Esophagus squamous epithelium (tissue), 5 donors: ENCODE measurements at regions not wholly inside any gene's neighbourhood (a gene's known extent, or its start where the extent isn't known, plus 50 kb on each side); places are given as distances from the start of the nearest gene placed in this dataset.

Source experiments
- DNase-seq: peaks from one replicate; lab custom pipeline; 2025; lab: John Stamatoyannopoulos, UW
- H3K27ac ChIP-seq, 4 donors: fragments of 200-600 bp; sonication (generic); one replicate each; pipeline ENCODE4 v1.5.1; 2016 to 2019; ENCODE audit warnings: mild to moderate bottlenecking in 1 of 4
- H3K27me3 ChIP-seq, 4 donors: fragments of 200-600 bp; sonication (generic); 1 replicate in 3 of 4; 2 replicates in 1 of 4; pipeline versions ENCODE4 v1.5.1 to v1.6.0; 2017 to 2021; ENCODE audit warnings: antibody characterized with exemption in 1 of 4
- H3K36me3 ChIP-seq, 3 donors: fragments of 200-600 bp; sonication (generic); one replicate each; pipeline ENCODE4 v1.5.1; 2016 to 2019
- H3K4me1 ChIP-seq, 3 donors: fragments of 200-600 bp; sonication (generic); one replicate each; pipeline ENCODE4 v1.5.1; 2017 to 2019
- H3K4me3 ChIP-seq, 4 donors: fragments of 200-600 bp; sonication (generic); 1 replicate in 3 of 4; 2 replicates in 1 of 4; pipeline ENCODE4 v1.5.1; 2016 to 2019; ENCODE audit warnings: mild to moderate bottlenecking in 2 of 4, moderate library complexity in 1 of 4
- H3K9me3 ChIP-seq, 3 donors: fragments of 200-600 bp; sonication (generic); one replicate each; pipeline ENCODE4 v1.5.1; 2016 to 2019
- POLR2A ChIP-seq, 4 donors: fragments of 450-650 bp; IDR thresholded peaks; one replicate each; pipeline ENCODE4 v1.6.1; 2017; ENCODE audit warnings: antibody characterized with exemption in 4 of 4, mild to moderate bottlenecking in 4 of 4, moderate library complexity in 3 of 4
- WGBS, 2 donors: methylation state at CpG; one replicate each; pipeline ENCODE4 v1.1.5; 2018; 5-methylcytosine and 5-hydroxymethylcytosine counted together
- intact Hi-C: fragments of 100-400 bp; cut with DNase I; formaldehyde crosslinking; loops from one replicate; pipeline ENCODE4 v1.15.0; 2022
- TF ChIP-seq, protein P1 (sequence below), 6 experiments: fragments of 450-650 bp in 4 of 6; fragments of 200-600 bp in 2 of 6; sonication (generic) in 2 of 6; IDR thresholded peaks; one replicate each; pipeline ENCODE4 v1.5.1; 2016 to 2019; ENCODE audit warnings: antibody characterized with exemption in 6 of 6, mild to moderate bottlenecking in 4 of 6, moderate library complexity in 4 of 6
- donor health status: DM: yes; HTN: yes; CAD: no.

DNA sequence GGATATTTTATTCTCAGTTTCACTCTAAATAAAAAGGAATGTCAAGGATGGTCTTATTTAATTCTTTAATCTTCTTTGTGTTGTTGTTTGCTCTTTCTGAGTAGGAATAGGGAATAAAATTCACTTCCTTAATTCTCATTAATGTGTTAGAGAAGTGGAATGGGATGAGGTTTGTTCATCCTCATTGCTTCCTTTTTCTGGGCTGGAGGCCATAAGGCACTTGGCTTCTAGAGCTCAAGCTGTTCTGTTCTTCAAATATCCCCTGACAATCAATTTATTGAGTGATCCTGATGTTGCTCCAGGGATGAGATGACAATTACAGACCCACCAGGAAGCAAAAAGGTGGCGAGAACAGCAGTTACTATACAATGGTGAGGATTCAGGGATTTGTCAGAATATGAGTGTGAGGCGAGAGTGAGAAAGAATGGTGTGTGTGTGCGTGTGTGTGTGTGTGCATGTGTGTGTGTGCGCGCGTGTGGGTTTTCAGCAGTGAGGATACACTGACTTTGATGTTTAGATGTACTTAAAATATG is 557.6 kb upstream of the FANCL start:
- no peaks in the 10 kb centered on the region for H3K9me3 ChIP-seq
- intact Hi-C loops, result no loop called here
- no peak for TF ChIP-seq POLR2A (IDR thresholded peaks at IDR 0.05)
- TF ChIP-seq, protein P1, sequence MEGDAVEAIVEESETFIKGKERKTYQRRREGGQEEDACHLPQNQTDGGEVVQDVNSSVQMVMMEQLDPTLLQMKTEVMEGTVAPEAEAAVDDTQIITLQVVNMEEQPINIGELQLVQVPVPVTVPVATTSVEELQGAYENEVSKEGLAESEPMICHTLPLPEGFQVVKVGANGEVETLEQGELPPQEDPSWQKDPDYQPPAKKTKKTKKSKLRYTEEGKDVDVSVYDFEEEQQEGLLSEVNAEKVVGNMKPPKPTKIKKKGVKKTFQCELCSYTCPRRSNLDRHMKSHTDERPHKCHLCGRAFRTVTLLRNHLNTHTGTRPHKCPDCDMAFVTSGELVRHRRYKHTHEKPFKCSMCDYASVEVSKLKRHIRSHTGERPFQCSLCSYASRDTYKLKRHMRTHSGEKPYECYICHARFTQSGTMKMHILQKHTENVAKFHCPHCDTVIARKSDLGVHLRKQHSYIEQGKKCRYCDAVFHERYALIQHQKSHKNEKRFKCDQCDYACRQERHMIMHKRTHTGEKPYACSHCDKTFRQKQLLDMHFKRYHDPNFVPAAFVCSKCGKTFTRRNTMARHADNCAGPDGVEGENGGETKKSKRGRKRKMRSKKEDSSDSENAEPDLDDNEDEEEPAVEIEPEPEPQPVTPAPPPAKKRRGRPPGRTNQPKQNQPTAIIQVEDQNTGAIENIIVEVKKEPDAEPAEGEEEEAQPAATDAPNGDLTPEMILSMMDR (IDR thresholded peaks at IDR 0.05), result no peak
- no peak for DNase-seq
- H3K27me3 ChIP-seq, result peaks cover 0 to 3% (median 0%) of the 10 kb centered on the region in 4 donors
- no peak overlapping the region for H3K27ac ChIP-seq
- no peak overlapping the region for H3K4me3 ChIP-seq
- no peaks in the 10 kb centered on the region for H3K36me3 ChIP-seq
- WGBS, 2 donors, result 79 to 87% methylated on average over 6 of the region's 6 CpGs
- no peaks in the 10 kb centered on the region for H3K4me1 ChIP-seq

DNA sequence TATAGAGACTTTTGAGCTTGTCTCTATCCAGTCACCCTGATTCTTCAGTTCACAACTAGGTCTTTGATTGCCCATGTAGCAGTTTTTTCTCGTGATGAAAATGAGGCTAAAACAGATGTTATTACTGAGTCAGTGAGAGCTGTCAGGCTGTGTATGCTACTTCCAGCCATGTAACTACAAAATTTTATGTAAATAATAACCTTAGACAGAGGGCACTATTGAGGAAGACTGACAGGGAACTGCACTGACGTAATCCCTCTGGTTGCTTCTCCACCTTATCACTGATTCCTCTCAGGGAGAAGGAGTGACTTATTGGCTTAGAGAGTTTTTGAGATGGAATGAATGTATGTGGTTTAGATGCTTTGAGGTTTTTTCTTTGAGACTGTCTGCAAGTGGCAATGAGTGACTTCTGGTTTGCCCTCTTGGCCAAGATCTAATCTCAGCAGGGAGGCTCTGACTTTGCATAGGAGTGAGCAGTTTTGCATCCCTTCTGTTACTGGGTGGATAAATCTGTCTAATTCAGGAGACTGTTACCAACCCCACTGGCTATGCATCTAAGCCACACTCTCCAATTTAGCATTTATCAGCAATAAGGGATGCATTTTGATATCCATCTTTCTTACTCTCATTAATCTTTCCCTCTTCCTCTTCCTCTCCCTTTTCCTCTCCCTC is 555.2 kb upstream of the FANCL start:
- H3K27ac ChIP-seq, result no peak overlapping the region
- no peaks in the 10 kb centered on the region for H3K4me1 ChIP-seq
- no peak for TF ChIP-seq POLR2A (IDR thresholded peaks at IDR 0.05)
- TF ChIP-seq, protein P1 (IDR thresholded peaks at IDR 0.05), result no peak
- peaks cover 0 to 3% (median 0%) of the 10 kb centered on the region in 4 donors for H3K27me3 ChIP-seq
- no peaks in the 10 kb centered on the region for H3K9me3 ChIP-seq
- no peak overlapping the region for H3K4me3 ChIP-seq
- H3K36me3 ChIP-seq, result no peaks in the 10 kb centered on the region
- intact Hi-C loops, result no loop called here
- WGBS, 2 donors, result 59 to 74% methylated on average over 2 of the region's 2 CpGs
- no peak for DNase-seq

DNA sequence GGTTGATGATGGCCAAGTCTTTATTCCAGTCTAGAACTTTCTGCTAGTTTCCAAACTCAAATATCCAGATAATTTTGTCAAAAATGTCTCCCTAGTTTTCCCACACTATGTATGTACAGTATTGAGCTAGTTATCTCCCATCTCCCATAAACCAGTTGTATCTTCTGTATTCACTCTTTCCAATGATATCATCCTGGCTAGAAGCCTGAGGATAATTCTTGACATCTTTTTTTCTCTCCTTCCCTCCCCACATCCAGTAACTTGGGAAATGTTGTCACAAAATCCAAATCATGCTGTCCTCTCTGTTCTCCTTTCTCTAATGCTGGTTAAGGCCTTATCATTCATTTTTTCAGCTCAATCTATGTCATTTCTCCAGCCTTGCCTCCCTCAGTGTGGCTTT is 553.8 kb upstream of the FANCL start:
- Histone ChIP-seq H3K4me3 (no peak overlapping the region), H3K27me3 (no peaks in the 10 kb centered on the region), H3K9me3 (no peaks in the 10 kb centered on the region), H3K36me3 (no peaks in the 10 kb centered on the region), H3K4me1 (no peaks in the 10 kb centered on the region), H3K27ac (no peak overlapping the region)
- intact Hi-C loops, result no loop called here
- TF ChIP-seq POLR2A (IDR thresholded peaks at IDR 0.05), result no peak
- TF ChIP-seq, protein P1 (IDR thresholded peaks at IDR 0.05), result no peak
- DNase-seq, result no peak

DNA sequence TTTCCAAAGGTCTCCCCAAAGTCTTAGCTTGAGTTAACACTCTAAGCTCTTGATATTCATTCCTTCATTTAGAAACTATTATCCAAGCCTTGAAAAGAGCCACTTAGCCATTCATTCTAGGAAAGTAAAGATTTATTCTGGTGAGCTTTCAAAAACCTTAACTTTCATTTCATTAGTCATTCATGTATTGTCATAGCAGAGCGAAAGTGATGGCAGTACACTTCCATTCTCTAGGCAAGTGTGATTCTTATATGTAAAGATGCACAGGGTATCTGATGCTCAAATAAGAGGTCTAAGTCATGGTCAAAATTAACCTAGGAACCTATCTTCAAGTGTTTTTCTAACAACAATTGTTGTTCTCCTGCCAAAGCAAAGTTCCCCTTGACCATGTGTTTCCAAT is 553.0 kb upstream of the FANCL start:
- Histone ChIP-seq H3K9me3 (no peaks in the 10 kb centered on the region), H3K36me3 (no peaks in the 10 kb centered on the region), H3K27ac (no peak overlapping the region), H3K4me1 (no peaks in the 10 kb centered on the region), H3K27me3 (no peaks in the 10 kb centered on the region), H3K4me3 (no peak overlapping the region)
- DNase-seq, result no peak
- TF ChIP-seq POLR2A (IDR thresholded peaks at IDR 0.05), result no peak
- TF ChIP-seq, protein P1 (IDR thresholded peaks at IDR 0.05), result no peak
- intact Hi-C loops, result no loop called here
- 71 to 94% methylated on average over 1 of the region's 1 CpG for WGBS, 2 donors

DNA sequence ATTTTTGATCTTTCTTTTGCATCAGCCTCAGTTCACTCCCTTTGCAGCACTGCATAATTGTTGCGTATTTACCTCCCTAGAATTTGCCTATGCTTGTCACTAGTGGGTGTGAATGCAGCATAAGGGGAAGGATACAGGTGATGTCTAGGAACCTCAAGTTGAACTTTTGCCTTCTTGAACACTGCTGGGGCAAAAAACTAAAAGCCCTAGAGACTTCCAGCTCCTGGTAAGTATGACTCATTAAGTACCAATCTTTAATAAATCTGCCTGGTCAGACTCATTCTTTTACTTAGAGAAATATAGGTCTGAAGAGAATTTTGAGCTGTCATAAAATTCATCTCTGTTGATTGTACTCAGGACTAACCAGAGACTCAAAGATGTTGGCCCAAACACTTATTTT is 547.3 kb upstream of the FANCL start:
- WGBS, 2 donors, result 64 to 91% methylated on average over 1 of the region's 1 CpG
- H3K4me3 ChIP-seq, result no peak overlapping the region
- TF ChIP-seq, protein P1 (IDR thresholded peaks at IDR 0.05), result no peak
- no peak for TF ChIP-seq POLR2A (IDR thresholded peaks at IDR 0.05)
- DNase-seq, result no peak
- H3K27me3 ChIP-seq, result no peaks in the 10 kb centered on the region
- no peak overlapping the region for H3K27ac ChIP-seq
- H3K36me3 ChIP-seq, result no peaks in the 10 kb centered on the region
- no peaks in the 10 kb centered on the region for H3K4me1 ChIP-seq
- no peaks in the 10 kb centered on the region for H3K9me3 ChIP-seq
- intact Hi-C loops, result no loop called here
